BE2C (cell line): ENCODE measurements at regions not wholly inside any gene's neighbourhood (a gene's known extent, or its start where the extent isn't known, plus 50 kb on each side); places are given as distances from the start of the nearest gene placed in this dataset.

Source experiments
- DNase-seq: peaks from one replicate; pipeline ENCODE4 v3.0.0-alpha.2; 2020
- H3K27me3 ChIP-seq: fragments of 250-450 bp; sonication (Bioruptor Pico); 2 replicates; pipeline ENCODE4 v1.5.1; 2020; ENCODE audit warnings: mild to moderate bottlenecking
- H3K36me3 ChIP-seq: fragments of 250-450 bp; sonication (Bioruptor Pico); 2 replicates; pipeline ENCODE4 v1.5.1; 2020; ENCODE audit warnings: mild to moderate bottlenecking
- H3K4me1 ChIP-seq: fragments of 250-450 bp; sonication (Bioruptor Pico); 2 replicates; pipeline ENCODE4 v1.5.1; 2020
- H3K4me3 ChIP-seq: 2 replicates; pipeline ENCODE4 v1.5.1; 2011; ENCODE audit warnings: low read depth, low read length
- H3K9me3 ChIP-seq: fragments of 250-450 bp; sonication (Bioruptor Pico); 2 replicates; pipeline ENCODE4 v1.5.1; 2020
- CTCF ChIP-seq: IDR thresholded peaks from 2 replicates; pipeline ENCODE4 v1.5.1; 2012; ENCODE audit warnings: mild to moderate bottlenecking, low read depth, low read length

GRCh38 chr18:40698129-40698528, 1256.9 kb upstream of the PIK3C3 start:
- Histone ChIP-seq H3K9me3 (no peaks in the 10 kb centered on the region), H3K27me3 (no peaks in the 10 kb centered on the region), H3K36me3 (no peaks in the 10 kb centered on the region), H3K4me3 (no peak overlapping the region), H3K4me1 (no peaks in the 10 kb centered on the region)
- TF ChIP-seq CTCF: no peak
- DNase-seq: no peak

GRCh38 chr18:40695526-40695925, 1259.5 kb upstream of the PIK3C3 start:
- H3K9me3 ChIP-seq: no peaks in the 10 kb centered on the region
- H3K27me3 ChIP-seq: no peaks in the 10 kb centered on the region
- H3K4me1 ChIP-seq: no peaks in the 10 kb centered on the region
- no peak for DNase-seq
- H3K4me3 ChIP-seq: no peak overlapping the region
- H3K36me3 ChIP-seq: no peaks in the 10 kb centered on the region
- no peak for TF ChIP-seq CTCF

GRCh38 chr18:40692871-40693270, 1262.2 kb upstream of the PIK3C3 start:
- Histone ChIP-seq H3K4me1 (no peaks in the 10 kb centered on the region), H3K27me3 (no peaks in the 10 kb centered on the region), H3K9me3 (no peaks in the 10 kb centered on the region), H3K4me3 (no peak overlapping the region), H3K36me3 (no peaks in the 10 kb centered on the region)
- no peak for TF ChIP-seq CTCF
- no peak for DNase-seq

- DNase-seq: no peak
- H3K4me3 ChIP-seq: no peak overlapping the region
- no peaks in the 10 kb centered on the region for H3K9me3 ChIP-seq
- H3K27me3 ChIP-seq: no peaks in the 10 kb centered on the region
- H3K4me1 ChIP-seq: no peaks in the 10 kb centered on the region
- no peak for TF ChIP-seq CTCF
- H3K36me3 ChIP-seq: no peaks in the 10 kb centered on the region
Observed at GRCh38 chr18:40690062-40690461, 1265.0 kb upstream of the PIK3C3 start.

GRCh38 chr18:40687399-40687798, 1267.6 kb upstream of the PIK3C3 start:
- H3K27me3 ChIP-seq: no peaks in the 10 kb centered on the region
- H3K4me3 ChIP-seq: no peak overlapping the region
- DNase-seq: no peak
- H3K4me1 ChIP-seq: no peaks in the 10 kb centered on the region
- no peak for TF ChIP-seq CTCF
- H3K9me3 ChIP-seq: no peaks in the 10 kb centered on the region
- H3K36me3 ChIP-seq: no peaks in the 10 kb centered on the region

- TF ChIP-seq CTCF: no peak
Observed at GRCh38 chr18:40686836-40687235, 1268.2 kb upstream of the PIK3C3 start.

More at GRCh38 chr18:40686836-40687235, 1268.2 kb upstream of the PIK3C3 start:
- Histone ChIP-seq H3K4me1 (no peaks in the 10 kb centered on the region), H3K27me3 (no peaks in the 10 kb centered on the region), H3K4me3 (no peak overlapping the region), H3K9me3 (no peaks in the 10 kb centered on the region), H3K36me3 (no peaks in the 10 kb centered on the region)
- no peak for DNase-seq
